HG02870 (cell line): ENCODE measurements at regions not wholly inside any gene's neighbourhood (a gene's known extent, or its start where the extent isn't known, plus 50 kb on each side); places are given as distances from the start of the nearest gene placed in this dataset.
"Not testable (repeated sequence)": the region's sequence is repeated elsewhere in the genome, so short reads cannot be mapped to it uniquely, and the experiment has no call there.

Experiments used
- ATAC-seq: cut with Tn5 transposase; IDR thresholded peaks from one replicate; pipeline ENCODE4 v1.9.1; 2021; ENCODE audit warnings: mild to moderate bottlenecking, moderate library complexity; ENCODE audit not compliant: unreplicated experiment

DNA sequence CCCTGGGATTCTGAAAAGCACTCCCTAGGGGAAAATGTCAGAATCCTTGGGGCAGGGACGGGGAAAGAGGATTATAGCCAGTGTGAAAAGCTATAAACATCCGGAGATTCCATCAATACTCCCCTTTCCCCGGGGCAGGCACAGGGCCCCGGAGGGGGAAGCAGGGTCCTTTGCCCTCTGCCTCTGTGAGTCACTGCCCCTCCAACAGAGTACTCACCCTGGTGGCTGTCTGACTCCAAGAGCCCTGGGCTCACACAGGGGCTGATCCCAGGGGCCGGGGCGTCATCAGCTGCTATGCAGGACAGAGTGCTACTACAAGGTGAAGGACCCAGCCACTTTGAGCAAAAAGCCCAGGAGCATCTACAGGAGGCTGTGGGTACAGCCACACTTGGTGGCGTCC, 133.0 kb upstream of the PRR20G start:
- no peak for ATAC-seq

DNA sequence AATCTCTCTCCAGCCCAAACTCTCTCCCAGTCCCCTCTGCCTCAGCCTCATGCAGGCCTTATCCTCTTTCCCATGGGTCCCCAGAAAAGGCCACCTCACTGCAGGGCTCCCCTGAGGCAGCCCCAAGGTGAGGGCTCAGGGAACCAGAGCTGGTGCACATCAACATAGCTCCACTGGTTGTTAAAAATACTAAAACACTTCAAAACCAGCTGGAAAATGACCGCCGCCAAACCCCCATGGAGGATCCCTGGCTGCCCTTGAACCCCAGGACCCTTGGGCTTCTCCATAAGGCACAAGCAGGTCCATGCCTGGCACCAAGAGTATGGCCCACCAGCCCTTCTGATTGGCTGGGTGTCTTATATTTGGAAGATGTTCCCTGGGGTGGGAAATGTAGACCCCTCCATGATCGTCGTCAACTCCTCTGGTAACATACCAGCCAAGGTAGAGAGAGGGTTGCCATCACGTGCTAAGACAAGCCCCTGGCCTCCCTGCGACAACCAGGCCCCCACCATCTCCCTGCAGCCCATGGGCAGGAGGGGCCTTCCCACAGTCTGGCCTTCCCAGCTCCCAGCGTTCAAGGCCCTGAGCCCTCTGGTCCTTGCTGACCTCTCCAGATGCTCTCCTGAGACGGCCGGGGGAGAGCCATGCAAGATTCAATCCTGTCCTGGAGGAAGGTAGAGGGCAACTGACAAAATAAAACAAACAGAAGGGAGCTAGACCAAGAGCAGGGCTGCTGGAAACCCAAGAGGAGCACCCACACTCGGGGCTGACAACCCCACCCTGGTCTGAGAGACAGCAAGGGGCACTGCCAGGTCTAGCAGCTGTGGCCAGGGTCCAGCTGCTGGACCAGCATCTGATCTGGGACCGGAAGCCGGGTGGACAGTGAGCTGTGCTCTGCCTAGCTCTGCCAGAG, 132.1 kb upstream of the PRR20G start:
- ATAC-seq: no peak

DNA sequence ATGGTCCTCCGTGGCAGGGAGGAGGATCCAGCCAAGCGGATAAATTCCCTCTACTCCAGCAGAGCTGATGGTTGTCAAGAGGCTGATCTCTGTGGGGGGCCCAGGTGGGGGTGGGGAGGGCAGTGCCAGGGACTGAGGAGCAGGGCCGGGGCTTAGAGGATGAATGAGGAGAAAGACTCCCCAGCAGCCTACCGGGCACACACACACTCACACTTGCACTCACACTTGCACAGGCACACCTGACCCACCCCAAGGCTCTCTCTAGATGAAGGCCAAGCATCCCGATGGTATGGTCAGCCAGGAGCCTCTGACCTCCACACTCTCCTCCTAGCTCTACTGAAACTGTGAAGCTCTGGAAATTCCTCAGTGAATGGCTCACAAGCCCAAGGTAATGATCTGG, 131.3 kb upstream of the PRR20G start:
- ATAC-seq: no peak

DNA sequence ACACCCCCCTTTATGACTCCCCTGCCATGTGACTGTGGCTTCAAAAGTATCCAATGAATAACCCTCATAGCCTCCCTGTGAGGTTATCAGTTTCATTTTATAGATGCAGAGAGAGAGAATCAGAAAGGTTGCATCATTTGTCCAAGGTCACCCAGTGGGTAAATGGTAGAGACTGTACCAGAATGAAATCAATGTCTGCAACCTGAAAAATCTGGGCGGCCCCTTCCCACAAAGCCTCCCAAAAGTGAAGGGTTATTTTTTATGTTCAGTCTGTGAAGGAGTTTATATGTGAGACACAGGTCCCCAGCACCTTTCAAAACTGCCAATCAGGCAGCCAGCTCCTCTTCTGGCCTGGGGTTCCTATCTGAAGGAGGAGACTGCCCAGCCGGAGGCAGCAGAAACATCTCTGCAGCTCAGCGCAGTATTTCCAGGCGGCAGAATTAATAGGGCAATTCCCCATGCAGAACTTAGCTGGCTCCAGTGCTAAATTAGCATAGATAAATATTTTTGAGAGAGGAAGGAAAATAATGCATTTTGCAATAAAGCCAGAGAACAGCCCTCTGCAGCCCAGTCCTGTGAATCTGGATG, 130.8 kb upstream of the PRR20G start:
- ATAC-seq: no peak

DNA sequence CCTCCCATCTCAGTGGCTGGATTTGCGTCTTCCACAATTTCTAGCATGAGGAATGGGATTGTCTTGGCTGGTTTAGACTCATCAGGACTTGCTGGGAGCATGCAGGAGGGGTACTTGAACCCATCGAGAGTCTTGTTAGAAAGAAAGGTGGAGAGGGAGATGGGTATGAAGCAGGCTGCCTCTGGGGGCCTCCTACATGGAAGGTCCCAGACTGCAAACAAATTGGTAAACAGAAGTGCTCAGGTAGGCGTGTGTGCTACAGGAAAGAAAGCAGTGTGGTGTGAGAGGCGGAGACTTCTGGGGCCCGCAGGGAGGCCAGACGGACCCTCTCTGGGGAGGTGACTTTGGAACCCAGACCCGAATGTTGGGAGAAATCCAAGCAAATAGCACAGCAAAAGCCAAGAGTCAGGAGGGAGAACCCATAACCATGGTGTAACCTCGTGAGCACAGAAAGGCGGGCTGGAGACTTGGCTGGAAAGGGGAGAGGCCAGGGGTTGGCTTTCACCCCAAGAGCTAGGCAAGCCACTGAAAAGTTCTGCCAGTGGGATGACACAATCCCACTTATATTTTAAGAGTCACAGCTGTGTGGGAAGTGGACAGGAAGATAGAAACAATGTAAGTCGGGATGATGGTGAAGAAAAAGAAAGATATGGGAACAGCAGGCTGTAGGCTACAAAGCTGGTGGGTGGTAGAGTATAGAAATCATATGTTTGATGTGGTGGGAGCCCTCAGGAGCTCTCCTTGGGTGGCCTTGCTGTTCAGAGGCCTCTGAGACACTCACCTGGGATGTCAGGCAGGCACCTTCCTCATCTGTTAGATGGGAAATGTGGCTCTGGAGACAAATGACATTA, 130.1 kb upstream of the PRR20G start:
- no peak for ATAC-seq

DNA sequence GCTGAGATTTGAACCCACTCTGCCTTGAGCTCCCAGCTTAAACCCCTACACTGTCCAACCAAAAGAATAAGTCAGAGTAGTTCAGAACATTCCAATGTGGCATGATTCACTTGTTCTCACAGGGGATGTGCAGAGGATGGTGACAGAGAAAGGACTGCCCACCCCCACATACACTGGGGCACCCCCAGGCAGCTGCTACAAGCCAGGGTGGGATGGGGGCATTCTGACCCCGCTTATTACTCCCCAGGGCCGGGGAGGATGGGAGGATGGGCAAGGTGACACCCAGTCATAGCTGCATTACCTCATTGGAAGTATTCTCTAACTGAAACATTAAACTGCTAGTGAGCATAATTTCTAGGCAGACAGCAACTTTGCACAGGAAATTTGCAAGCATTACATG, 126.0 kb upstream of the PRR20G start:
- ATAC-seq: no peak

DNA sequence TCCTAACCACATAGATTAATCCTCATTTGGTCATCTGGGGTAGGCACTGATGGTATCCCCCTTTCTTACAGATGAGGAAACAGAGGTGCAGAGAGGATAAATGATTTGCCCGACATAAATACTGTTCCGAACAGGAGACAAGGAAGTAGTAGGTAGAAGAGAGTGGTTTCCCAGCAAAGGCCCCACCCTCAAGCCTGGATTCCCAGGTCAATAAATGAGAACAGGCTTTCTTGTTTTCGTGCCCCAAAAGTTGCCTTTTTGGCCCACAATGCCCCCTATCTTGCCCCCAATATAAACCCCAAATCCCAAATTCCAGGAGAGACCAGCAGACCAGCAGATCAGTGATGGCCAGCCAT, 125.5 kb upstream of the PRR20G start:
- ATAC-seq: no peak

DNA sequence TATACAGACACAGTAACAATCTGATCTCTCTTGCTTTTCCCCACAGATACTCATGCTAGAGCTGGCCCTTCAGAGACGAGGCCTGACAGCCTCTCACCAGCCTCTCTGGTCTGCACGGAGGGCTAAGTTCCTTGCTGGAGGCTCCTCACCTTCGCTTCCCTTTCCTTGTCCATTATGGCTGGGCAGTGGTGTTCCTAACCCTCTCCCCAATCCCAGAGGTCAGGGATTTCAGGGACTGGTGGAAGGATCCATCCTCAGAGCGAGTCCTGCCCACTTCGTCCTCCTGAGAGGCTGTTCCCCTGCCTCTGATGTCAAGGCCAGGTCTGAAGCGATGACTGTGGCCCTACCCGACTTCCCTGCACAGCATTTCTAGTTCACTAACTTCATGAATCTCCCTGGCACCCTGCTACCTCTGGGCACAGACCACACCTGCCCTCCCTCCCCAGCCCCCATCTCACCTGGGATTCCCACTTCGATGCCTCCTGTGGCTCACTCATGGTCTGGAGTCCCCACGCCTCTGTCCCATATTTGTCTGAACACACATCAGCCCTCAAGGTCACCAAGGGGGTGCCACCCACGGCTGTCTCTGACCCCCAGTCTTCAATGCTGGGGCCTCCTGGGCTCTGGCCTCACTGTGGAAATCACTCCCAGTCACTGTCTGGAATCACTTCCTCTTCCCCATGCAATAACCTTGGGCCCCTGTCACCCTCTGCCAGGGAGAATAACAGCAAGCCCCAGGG, 124.9 kb upstream of the PRR20G start:
- ATAC-seq: no peak

DNA sequence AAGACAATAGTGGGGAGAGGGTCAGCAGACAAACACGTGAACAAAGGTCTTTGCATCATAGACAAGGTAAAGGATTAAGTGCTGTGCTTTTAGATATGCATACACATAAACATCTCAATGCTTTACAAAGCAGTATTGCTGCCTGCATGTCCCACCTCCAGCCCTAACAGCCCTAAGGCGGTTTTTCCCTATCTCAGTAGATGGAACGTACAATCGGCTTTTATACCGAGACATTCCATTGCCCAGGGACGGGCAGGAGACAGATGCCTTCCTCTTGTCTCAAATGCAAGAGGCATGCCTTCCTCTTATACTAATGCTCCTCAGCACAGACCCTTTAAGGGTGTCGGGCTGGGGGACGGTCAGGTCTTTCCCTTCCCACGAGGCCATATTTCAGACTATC, 124.0 kb upstream of the PRR20G start:
- not testable (repeated sequence) for ATAC-seq

DNA sequence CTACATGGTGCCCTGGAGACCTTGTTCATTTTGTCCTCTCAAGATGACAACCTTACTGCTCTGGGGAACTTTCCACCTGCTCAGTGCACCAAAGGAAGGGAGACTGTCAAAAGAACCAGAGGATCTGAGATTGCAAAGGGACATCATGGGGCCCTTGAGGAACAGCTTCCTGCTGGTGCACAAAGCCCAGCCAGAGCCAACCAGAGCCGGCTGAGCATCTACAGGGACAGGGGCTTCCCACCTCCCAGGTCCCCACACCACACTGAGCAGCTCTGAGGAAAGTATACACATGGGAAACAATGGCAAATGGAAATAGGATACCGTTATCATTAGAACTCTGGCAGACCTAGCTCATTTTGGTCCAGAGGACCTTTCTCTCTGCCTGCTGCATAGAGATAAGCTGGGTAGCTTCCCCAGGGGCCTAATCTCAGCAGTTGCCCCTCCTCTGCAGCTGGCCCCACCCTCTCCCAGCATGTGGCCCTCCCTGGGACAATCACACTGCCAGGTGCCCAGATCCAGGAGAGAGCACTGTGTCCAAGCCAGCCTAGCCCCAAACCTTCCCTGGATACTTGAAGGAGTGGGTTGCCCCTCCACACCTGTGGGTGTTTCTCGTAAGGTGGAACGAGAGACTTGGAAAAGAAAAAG, 123.4 kb upstream of the PRR20G start:
- ATAC-seq: no peak

DNA sequence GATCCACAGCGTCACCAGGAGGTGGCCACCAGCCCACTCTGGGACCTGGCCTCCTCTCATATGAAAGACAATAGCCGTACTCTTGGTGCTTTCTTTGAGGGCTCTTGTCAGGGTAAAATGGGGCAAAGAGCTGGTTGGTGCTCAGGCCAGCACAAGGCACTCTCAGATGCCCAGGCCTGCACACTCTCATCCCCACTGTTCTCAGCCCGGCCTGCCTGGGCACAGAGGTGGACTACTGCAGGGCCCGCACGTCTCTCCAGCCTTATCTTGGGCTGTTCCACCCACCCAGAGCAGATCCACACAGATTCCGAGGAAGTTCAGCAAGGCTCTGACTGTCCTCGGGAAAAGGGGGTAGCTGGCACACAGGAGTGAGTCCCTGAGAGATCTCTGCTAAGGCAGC, 122.8 kb upstream of the PRR20G start:
- ATAC-seq: no peak

DNA sequence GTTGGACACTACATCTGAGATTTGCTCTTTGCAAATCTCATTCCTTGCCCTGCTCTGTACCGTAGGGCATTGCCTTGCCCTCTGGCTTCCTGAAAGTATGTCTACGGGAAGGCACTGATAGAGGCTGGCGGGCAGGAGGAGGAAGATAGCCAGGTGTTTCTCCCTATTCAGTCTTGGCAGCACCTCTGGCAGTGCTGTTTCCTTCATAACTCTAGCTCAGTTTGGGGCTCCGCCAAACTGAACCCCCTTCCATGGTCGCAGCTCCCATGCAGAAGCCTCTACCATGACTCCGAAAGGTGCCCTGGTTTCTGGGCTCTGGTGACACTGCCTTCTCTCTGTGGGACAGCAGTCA, 122.3 kb upstream of the PRR20G start:
- no peak for ATAC-seq

DNA sequence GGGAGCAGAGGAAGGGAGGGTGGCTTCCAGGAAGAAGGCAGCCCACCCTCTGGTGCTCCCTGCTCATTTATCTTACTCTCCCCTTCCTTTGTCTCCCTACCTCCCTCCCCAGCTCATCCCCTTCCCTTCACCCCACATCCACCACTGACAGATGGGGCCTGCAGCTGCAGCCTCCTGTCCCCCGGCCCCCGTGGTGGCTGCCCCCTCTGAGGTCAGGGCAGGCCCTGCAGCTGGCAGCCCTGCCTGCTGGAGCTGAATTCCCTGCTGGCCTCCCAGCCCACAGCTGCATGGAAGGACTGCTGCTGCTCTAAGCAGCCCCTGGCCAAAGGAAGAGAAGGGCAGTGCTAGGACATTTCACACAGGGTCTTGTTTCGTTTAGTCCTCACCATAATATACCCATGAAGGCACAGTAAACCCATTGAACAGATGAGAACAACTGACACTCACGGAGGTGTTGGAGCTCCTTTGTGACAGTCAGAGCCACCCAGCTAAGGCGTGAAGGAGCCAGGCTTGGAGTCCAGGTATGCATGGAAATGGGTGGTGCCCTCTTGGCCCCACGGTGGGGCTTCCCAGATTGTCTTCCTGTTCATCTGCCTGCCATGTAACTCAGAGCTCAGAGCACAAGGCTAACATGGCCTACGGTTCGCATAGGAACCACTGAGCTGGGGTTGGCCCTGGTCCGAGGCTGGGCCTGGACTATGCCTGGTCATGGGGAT, 121.7 kb upstream of the PRR20G start:
- ATAC-seq: no peak

DNA sequence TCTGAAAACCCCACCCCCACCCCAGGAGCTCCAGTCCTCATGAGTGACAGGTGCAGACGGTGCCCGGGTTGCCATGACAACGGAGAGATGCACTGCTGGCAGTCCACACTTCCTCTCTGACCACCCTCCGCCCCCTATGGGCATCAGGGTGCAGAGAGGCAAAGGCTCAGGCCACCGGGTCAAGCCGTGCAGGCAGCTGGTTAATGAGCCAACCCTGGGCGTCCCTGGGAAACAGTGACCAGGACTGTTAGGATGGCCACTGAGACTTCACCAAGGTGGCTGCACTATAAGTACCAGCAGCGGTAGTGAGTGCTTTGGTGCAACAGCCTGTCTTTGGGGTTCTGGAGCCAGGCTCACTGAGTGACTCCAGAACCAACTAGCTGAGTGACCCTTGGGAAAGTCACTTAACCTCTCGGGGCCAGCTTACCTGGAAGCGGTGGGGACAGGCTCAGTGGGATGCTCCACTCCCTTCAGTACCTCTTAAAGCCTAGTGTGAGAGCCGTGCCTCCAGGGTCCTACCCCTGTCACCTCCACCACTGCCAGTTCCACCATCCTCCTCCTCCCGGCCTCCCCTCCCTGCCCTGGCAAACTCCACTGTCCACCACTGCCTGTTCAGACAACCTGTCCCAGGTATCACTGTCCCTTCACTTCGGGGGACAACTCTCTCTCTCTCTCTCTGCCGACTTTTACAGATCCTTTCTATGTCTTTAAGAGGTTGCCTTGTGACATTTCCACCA, 121.0 kb upstream of the PRR20G start:
- no peak for ATAC-seq

DNA sequence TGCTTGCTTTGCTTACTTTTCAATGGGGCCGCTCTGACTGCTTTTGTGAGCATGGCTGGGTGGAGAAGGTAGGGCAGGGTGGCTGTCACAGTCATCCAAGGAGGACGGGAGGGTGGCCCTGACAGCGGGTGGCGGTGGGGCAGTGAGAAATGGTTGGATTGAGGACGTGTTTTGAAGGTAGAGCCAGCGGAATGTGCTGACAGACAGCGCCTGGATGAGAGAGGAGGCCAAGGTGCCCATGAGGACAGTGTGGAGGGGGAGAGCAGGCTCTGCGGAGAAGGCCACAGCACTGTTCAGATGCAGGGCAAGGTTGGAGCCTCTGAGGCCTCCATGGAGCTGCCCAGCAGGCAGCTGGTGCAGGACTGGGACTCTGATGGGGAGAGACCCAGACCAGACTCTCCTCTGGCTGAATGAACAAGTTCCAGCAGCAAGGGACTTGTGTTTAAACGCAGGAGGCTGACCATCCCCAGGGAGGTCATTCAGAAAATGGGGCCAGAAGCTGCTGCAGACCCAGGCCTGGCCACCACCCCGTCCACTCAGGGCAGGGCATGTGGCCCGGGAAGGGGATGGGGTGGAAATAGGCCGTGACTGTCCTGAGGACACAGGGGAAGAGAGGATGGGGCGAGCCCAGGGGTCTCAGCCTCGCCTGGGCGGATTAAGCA, 120.3 kb upstream of the PRR20G start:
- ATAC-seq: no peak

DNA sequence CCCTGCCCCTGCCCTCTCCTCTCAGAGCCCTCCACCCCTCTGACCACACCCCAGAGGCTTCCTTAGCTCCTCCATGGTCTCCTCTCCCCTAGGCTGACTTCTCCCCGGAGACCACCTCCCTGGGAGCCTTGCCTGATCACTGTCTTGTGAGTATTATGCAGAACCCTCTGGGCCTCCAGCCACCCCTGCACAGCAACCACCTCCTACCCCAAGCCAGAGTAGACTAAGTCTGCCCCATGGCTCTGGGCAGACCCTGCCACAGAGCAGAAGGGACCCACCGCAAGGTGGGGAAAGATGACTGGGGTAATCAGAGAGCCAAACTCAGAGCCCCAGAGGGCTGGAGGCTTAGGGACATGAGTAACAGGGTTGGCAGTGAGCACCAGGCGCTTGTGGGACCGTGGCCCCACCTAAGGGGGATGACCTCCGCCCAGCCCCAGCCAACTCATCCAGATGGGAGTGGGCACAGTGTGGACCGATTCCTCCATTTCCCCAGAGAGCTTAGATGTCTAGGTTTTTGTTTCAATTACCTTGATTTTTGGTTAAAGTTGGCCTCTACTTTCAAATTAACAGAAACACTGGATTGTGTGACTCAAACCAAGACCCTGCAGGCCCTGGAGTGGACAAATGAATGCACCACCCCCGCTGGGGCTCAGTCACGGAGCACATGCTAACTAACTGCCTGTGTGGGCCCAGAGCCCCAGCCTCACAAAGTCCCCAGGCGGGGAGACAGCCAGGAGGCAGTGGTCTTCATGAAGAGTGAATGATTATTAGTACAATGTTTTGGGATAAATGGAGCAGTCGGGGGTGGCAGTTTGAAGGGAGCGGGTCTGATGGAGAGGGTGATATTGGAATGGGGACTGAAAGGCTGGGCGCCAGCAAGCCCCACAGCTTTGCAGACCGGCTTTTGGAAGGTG, 119.4 kb upstream of the PRR20G start:
- no peak for ATAC-seq

DNA sequence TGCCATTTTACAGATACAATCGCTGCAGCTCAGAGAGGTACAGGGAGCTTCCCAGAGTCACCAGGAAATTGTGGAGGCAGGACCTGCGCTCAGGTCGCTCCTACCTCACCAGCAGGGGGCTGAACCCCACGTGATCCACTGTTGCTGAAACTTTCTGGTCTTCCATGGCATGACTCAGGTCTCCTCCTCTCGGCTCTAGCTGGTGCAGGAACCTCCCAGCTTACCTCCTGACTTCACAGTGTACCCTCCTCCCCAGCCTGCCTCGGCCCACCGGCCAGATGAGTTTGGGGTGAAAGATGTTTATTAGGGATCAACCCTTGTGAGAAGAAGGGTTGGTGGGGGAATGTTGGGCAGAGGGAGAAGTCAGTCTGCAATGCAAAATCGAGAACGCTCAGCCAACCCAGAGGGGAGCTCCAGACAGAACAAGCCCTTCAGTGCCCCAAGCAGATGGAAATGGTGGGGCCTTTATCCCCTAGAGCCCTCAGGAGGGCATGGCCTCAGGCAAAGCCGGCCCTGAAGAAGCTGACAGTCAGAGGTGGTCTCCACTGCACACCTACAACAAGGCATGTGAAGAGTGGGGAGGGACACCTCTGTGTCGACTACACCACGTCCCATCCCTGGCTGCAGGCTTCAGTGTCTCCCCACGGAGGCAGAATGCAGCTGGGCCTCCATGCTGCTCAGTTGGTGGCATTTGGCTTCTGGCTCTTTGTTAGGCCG, 118.6 kb upstream of the PRR20G start:
- no peak for ATAC-seq
